ENCODE measurements at regions not wholly inside any gene's neighbourhood (a gene's known extent, or its start where the extent isn't known, plus 50 kb on each side); places are given as distances from the start of the nearest gene placed in this dataset.

- TF ChIP-seq EZH2 (IDR thresholded peaks at IDR 0.05; ENCODE audit: insufficient read depth, poor library complexity, severe bottlenecking): no peak
- no peak for TF ChIP-seq EZH2phosphoT487 (IDR thresholded peaks at IDR 0.05; ENCODE audit: insufficient read depth, low read depth)
Measured at GRCh38 chr9:87002517-87002916, 55.2 kb upstream of the GAS1 start.
